ENCODE measurements at regions not wholly inside any gene's neighbourhood (a gene's known extent, or its start where the extent isn't known, plus 50 kb on each side); places are given as distances from the start of the nearest gene placed in this dataset.
A peak's percentile ranks its signal among the peaks of the same experiment; 100 is the strongest.

DNA sequence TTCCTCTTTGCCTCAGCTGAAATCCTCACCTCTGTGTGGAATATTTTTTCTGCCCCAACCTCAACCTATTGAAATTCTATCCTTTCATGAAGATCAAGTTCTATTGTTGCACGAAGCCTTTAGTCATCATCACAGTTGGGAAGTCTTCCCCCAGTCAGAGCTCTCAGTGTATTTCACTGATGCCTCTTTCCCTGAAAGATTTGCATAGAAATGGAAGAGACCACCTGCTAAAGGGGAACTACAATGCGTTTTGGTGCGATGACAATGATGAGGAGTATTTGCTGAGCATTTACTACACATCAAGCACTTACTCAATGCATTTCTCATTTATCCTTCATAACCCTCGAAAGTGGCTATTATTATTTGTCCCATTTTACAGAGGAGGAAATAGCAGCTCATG, 151.2 kb upstream of the KLF3 start:
- TF ChIP-seq YY1 (IDR thresholded peaks at IDR 0.05; ENCODE audit: insufficient read depth, insufficient read length) (no peak), ZNF274 (IDR thresholded peaks at IDR 0.05; ENCODE audit: low read depth, low read length) (no peak), SUZ12 (IDR thresholded peaks at IDR 0.05; ENCODE audit: extremely low read depth, insufficient read depth, insufficient read length) (no peak)
- no peaks in the 10 kb centered on the region for H3K9me3 ChIP-seq (ENCODE audit: insufficient read depth, low read length)
- no peaks in the 10 kb centered on the region for H3K27me3 ChIP-seq (ENCODE audit: insufficient read depth, insufficient read length)
- DNase-seq (ENCODE audit: low read depth, low spot score) = peak; percentile 33
- H3K36me3 ChIP-seq (ENCODE audit: insufficient read depth, insufficient read length, low read length) = no peaks in the 10 kb centered on the region
- no peak overlapping the region for H3K4me3 ChIP-seq (ENCODE audit: insufficient read length, low read depth)
- H3K4me1 ChIP-seq (ENCODE audit: insufficient read depth, insufficient read length) = no peaks in the 10 kb centered on the region
- no peak overlapping the region for H3K9ac ChIP-seq (ENCODE audit: insufficient read length, low read depth)

DNA sequence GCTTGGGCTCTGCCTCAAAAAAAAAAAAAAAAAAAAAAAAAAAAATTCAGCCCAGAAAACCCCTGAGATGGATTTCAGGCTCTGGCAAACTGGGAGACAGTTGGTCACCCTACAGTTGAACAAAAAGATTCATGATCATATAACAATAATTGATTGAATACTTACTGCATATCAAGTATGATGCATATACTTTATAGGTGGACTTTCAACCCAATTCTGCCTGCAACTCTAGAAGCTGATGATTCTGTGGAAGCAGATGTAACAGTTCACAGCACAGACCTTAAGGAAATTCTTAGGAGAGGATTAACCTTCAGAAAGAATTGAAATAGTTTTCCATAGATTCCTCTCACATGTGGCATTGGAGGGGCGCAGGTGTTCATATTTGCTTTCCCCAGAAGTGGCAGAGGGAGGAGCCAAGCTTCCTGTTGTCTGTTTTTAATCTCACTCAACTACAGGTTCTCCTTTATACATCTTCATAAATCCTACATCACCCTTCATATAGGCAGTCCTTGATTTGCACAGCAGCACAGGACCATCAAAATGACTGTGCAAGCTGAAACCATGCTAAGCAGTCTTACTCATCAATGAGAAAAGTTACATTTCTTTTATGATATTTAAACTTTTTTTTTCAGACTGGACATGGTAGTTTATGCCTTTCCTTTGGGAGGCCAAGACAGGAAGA, 149.4 kb upstream of the KLF3 start:
- Histone ChIP-seq H3K27me3 (ENCODE audit: insufficient read depth, insufficient read length) (no peaks in the 10 kb centered on the region), H3K4me3 (ENCODE audit: insufficient read length, low read depth) (no peak overlapping the region), H3K36me3 (ENCODE audit: insufficient read depth, insufficient read length, low read length) (no peaks in the 10 kb centered on the region), H3K9ac (ENCODE audit: insufficient read length, low read depth) (no peak overlapping the region), H3K4me1 (ENCODE audit: insufficient read depth, insufficient read length) (no peaks in the 10 kb centered on the region), H3K9me3 (ENCODE audit: insufficient read depth, low read length) (no peaks in the 10 kb centered on the region)
- no peak for DNase-seq (ENCODE audit: low read depth, low spot score)
- TF ChIP-seq SUZ12 (IDR thresholded peaks at IDR 0.05; ENCODE audit: extremely low read depth, insufficient read depth, insufficient read length) (no peak), ZNF274 (IDR thresholded peaks at IDR 0.05; ENCODE audit: low read depth, low read length) (no peak), YY1 (IDR thresholded peaks at IDR 0.05; ENCODE audit: insufficient read depth, insufficient read length) (no peak)

GRCh38 chr4:38516190-38516589, 147.8 kb upstream of the KLF3 start:
- Histone ChIP-seq H3K9me3 (ENCODE audit: insufficient read depth, low read length) (no peaks in the 10 kb centered on the region), H3K36me3 (ENCODE audit: insufficient read depth, insufficient read length, low read length) (no peaks in the 10 kb centered on the region), H3K4me1 (ENCODE audit: insufficient read depth, insufficient read length) (no peaks in the 10 kb centered on the region), H3K27me3 (ENCODE audit: insufficient read depth, insufficient read length) (no peaks in the 10 kb centered on the region), H3K4me3 (ENCODE audit: insufficient read length, low read depth) (no peak overlapping the region), H3K9ac (ENCODE audit: insufficient read length, low read depth) (no peak overlapping the region)
- no peak for DNase-seq (ENCODE audit: low read depth, low spot score)
- TF ChIP-seq YY1 (IDR thresholded peaks at IDR 0.05; ENCODE audit: insufficient read depth, insufficient read length) (no peak), SUZ12 (IDR thresholded peaks at IDR 0.05; ENCODE audit: extremely low read depth, insufficient read depth, insufficient read length) (no peak)

DNA sequence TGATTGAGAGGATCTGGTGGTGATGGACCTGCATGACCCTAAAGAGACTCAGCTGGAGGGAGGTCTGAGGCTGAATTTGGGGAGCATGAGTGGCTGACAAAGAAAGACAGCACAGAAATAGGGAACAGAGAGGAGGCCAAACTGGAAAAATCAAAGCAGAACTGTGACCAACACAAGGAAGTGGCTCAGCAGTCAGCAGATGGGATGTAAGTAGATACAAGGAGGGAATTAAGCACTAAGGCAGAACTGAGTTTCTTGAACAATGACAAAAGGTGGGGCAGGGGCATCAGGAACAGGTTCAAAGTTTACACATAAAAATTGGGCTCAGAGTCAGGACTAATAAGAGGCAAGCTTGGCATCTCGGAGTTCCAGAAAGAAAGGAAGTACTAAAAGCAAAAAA, 144.3 kb upstream of the KLF3 start:
- Histone ChIP-seq H3K4me3 (ENCODE audit: insufficient read length, low read depth) (no peak overlapping the region), H3K9ac (ENCODE audit: insufficient read length, low read depth) (no peak overlapping the region), H3K36me3 (ENCODE audit: insufficient read depth, insufficient read length, low read length) (no peaks in the 10 kb centered on the region), H3K4me1 (ENCODE audit: insufficient read depth, insufficient read length) (no peaks in the 10 kb centered on the region), H3K9me3 (ENCODE audit: insufficient read depth, low read length) (no peaks in the 10 kb centered on the region), H3K27me3 (ENCODE audit: insufficient read depth, insufficient read length) (no peaks in the 10 kb centered on the region)
- DNase-seq (ENCODE audit: low read depth, low spot score) = no peak
- TF ChIP-seq YY1 (IDR thresholded peaks at IDR 0.05; ENCODE audit: insufficient read depth, insufficient read length) = no peak
- no peak for TF ChIP-seq ZNF274 (IDR thresholded peaks at IDR 0.05; ENCODE audit: low read depth, low read length)
- TF ChIP-seq SUZ12 (IDR thresholded peaks at IDR 0.05; ENCODE audit: extremely low read depth, insufficient read depth, insufficient read length) = no peak

GRCh38 chr4:38523054-38523453, 140.9 kb upstream of the KLF3 start:
- no peaks in the 10 kb centered on the region for H3K4me1 ChIP-seq (ENCODE audit: insufficient read depth, insufficient read length)
- H3K9ac ChIP-seq (ENCODE audit: insufficient read length, low read depth) = no peak overlapping the region

GRCh38 chr4:38523524-38524448, 140.2 kb upstream of the KLF3 start:
- Histone ChIP-seq H3K9me3 (ENCODE audit: insufficient read depth, low read length) (no peaks in the 10 kb centered on the region), H3K27me3 (ENCODE audit: insufficient read depth, insufficient read length) (no peaks in the 10 kb centered on the region), H3K4me3 (ENCODE audit: insufficient read length, low read depth) (no peak overlapping the region), H3K4me1 (ENCODE audit: insufficient read depth, insufficient read length) (no peaks in the 10 kb centered on the region), H3K9ac (ENCODE audit: insufficient read length, low read depth) (no peak overlapping the region), H3K36me3 (ENCODE audit: insufficient read depth, insufficient read length, low read length) (no peaks in the 10 kb centered on the region)
- DNase-seq (ENCODE audit: low read depth, low spot score) = no peak
- TF ChIP-seq YY1 (IDR thresholded peaks at IDR 0.05; ENCODE audit: insufficient read depth, insufficient read length) = no peak
- TF ChIP-seq ZNF274 (IDR thresholded peaks at IDR 0.05; ENCODE audit: low read depth, low read length) = no peak
- TF ChIP-seq SUZ12 (IDR thresholded peaks at IDR 0.05; ENCODE audit: extremely low read depth, insufficient read depth, insufficient read length) = no peak

More at GRCh38 chr4:38523054-38523453, 140.9 kb upstream of the KLF3 start:
- no peaks in the 10 kb centered on the region for H3K27me3 ChIP-seq (ENCODE audit: insufficient read depth, insufficient read length)
- DNase-seq (ENCODE audit: low read depth, low spot score) = no peak
- TF ChIP-seq SUZ12 (IDR thresholded peaks at IDR 0.05; ENCODE audit: extremely low read depth, insufficient read depth, insufficient read length) (no peak), ZNF274 (IDR thresholded peaks at IDR 0.05; ENCODE audit: low read depth, low read length) (no peak), YY1 (IDR thresholded peaks at IDR 0.05; ENCODE audit: insufficient read depth, insufficient read length) (no peak)
- H3K9me3 ChIP-seq (ENCODE audit: insufficient read depth, low read length) = no peaks in the 10 kb centered on the region
- no peaks in the 10 kb centered on the region for H3K36me3 ChIP-seq (ENCODE audit: insufficient read depth, insufficient read length, low read length)
- no peak overlapping the region for H3K4me3 ChIP-seq (ENCODE audit: insufficient read length, low read depth)

GRCh38 chr4:38526412-38526811, 137.6 kb upstream of the KLF3 start:
- Histone ChIP-seq H3K27me3 (ENCODE audit: insufficient read depth, insufficient read length) (no peaks in the 10 kb centered on the region), H3K4me1 (ENCODE audit: insufficient read depth, insufficient read length) (no peaks in the 10 kb centered on the region), H3K9ac (ENCODE audit: insufficient read length, low read depth) (no peak overlapping the region), H3K9me3 (ENCODE audit: insufficient read depth, low read length) (no peaks in the 10 kb centered on the region), H3K4me3 (ENCODE audit: insufficient read length, low read depth) (no peak overlapping the region), H3K36me3 (ENCODE audit: insufficient read depth, insufficient read length, low read length) (no peaks in the 10 kb centered on the region)
- DNase-seq (ENCODE audit: low read depth, low spot score) = no peak
- TF ChIP-seq YY1 (IDR thresholded peaks at IDR 0.05; ENCODE audit: insufficient read depth, insufficient read length) = no peak
- no peak for TF ChIP-seq ZNF274 (IDR thresholded peaks at IDR 0.05; ENCODE audit: low read depth, low read length)
- no peak for TF ChIP-seq SUZ12 (IDR thresholded peaks at IDR 0.05; ENCODE audit: extremely low read depth, insufficient read depth, insufficient read length)
